ENCODE measurements at regions not wholly inside any gene's neighbourhood (a gene's known extent, or its start where the extent isn't known, plus 50 kb on each side); places are given as distances from the start of the nearest gene placed in this dataset.

GRCh38 chr1:208449951-208450350 is 205.8 kb upstream of the PLXNA2 start:
- Histone ChIP-seq H3K9ac (ENCODE audit: low read length) (no peak overlapping the region), H3K27me3 (ENCODE audit: control insufficient read depth, insufficient read depth, low read length) (no peaks in the 10 kb centered on the region), H3K4me3 (ENCODE audit: low read length) (no peak overlapping the region), H3K36me3 (ENCODE audit: control insufficient read depth, low read depth, low read length) (no peaks in the 10 kb centered on the region), H3K9me3 (ENCODE audit: control insufficient read depth, low read depth, low read length) (no peaks in the 10 kb centered on the region), H3K27ac (ENCODE audit: low read length) (no peak overlapping the region), H3K4me1 (ENCODE audit: control insufficient read depth, low read depth, low read length) (peaks cover 8% of the 10 kb centered on the region)

- Histone ChIP-seq H3K4me3 (ENCODE audit: low read length) (no peak overlapping the region), H3K36me3 (ENCODE audit: control insufficient read depth, low read depth, low read length) (no peaks in the 10 kb centered on the region), H3K9ac (ENCODE audit: low read length) (no peak overlapping the region), H3K27me3 (ENCODE audit: control insufficient read depth, insufficient read depth, low read length) (no peaks in the 10 kb centered on the region), H3K9me3 (ENCODE audit: control insufficient read depth, low read depth, low read length) (no peaks in the 10 kb centered on the region), H3K4me1 (ENCODE audit: control insufficient read depth, low read depth, low read length) (peaks cover 10% of the 10 kb centered on the region), H3K27ac (ENCODE audit: low read length) (no peak overlapping the region)
These were observed 206.8 kb upstream of the PLXNA2 start for GRCh38 chr1:208450958-208451357.

GRCh38 chr1:208455821-208456220 is 211.6 kb upstream of the PLXNA2 start:
- peaks cover 3% of the 10 kb centered on the region for H3K4me1 ChIP-seq (ENCODE audit: control insufficient read depth, low read depth, low read length)
- no peaks in the 10 kb centered on the region for H3K27me3 ChIP-seq (ENCODE audit: control insufficient read depth, insufficient read depth, low read length)
- no peaks in the 10 kb centered on the region for H3K9me3 ChIP-seq (ENCODE audit: control insufficient read depth, low read depth, low read length)
- no peak overlapping the region for H3K9ac ChIP-seq (ENCODE audit: low read length)
- no peak overlapping the region for H3K4me3 ChIP-seq (ENCODE audit: low read length)
- H3K36me3 ChIP-seq (ENCODE audit: control insufficient read depth, low read depth, low read length) = no peaks in the 10 kb centered on the region
- no peak overlapping the region for H3K27ac ChIP-seq (ENCODE audit: low read length)

- H3K4me1 ChIP-seq (ENCODE audit: control insufficient read depth, low read depth, low read length) = peaks cover 3% of the 10 kb centered on the region
- H3K27me3 ChIP-seq (ENCODE audit: control insufficient read depth, insufficient read depth, low read length) = no peaks in the 10 kb centered on the region
- H3K36me3 ChIP-seq (ENCODE audit: control insufficient read depth, low read depth, low read length) = no peaks in the 10 kb centered on the region
- H3K4me3 ChIP-seq (ENCODE audit: low read length) = no peak overlapping the region
- no peaks in the 10 kb centered on the region for H3K9me3 ChIP-seq (ENCODE audit: control insufficient read depth, low read depth, low read length)
- H3K9ac ChIP-seq (ENCODE audit: low read length) = no peak overlapping the region
- H3K27ac ChIP-seq (ENCODE audit: low read length) = no peak overlapping the region
These were observed 212.3 kb upstream of the PLXNA2 start for GRCh38 chr1:208456487-208456886.

- Histone ChIP-seq H3K4me1 (ENCODE audit: control insufficient read depth, low read depth, low read length) (peaks cover 3% of the 10 kb centered on the region), H3K9me3 (ENCODE audit: control insufficient read depth, low read depth, low read length) (no peaks in the 10 kb centered on the region), H3K27me3 (ENCODE audit: control insufficient read depth, insufficient read depth, low read length) (no peaks in the 10 kb centered on the region), H3K36me3 (ENCODE audit: control insufficient read depth, low read depth, low read length) (no peaks in the 10 kb centered on the region), H3K4me3 (ENCODE audit: low read length) (no peak overlapping the region), H3K27ac (ENCODE audit: low read length) (no peak overlapping the region), H3K9ac (ENCODE audit: low read length) (no peak overlapping the region)
These were observed 216.6 kb upstream of the PLXNA2 start for GRCh38 chr1:208460823-208461222.

GRCh38 chr1:208461680-208462079 is 217.5 kb upstream of the PLXNA2 start:
- Histone ChIP-seq H3K36me3 (ENCODE audit: control insufficient read depth, low read depth, low read length) (no peaks in the 10 kb centered on the region), H3K9ac (ENCODE audit: low read length) (no peak overlapping the region), H3K27ac (ENCODE audit: low read length) (no peak overlapping the region), H3K4me3 (ENCODE audit: low read length) (no peak overlapping the region), H3K4me1 (ENCODE audit: control insufficient read depth, low read depth, low read length) (no peaks in the 10 kb centered on the region), H3K9me3 (ENCODE audit: control insufficient read depth, low read depth, low read length) (no peaks in the 10 kb centered on the region), H3K27me3 (ENCODE audit: control insufficient read depth, insufficient read depth, low read length) (no peaks in the 10 kb centered on the region)

- H3K9me3 ChIP-seq (ENCODE audit: control insufficient read depth, low read depth, low read length) = no peaks in the 10 kb centered on the region
- H3K27me3 ChIP-seq (ENCODE audit: control insufficient read depth, insufficient read depth, low read length) = no peaks in the 10 kb centered on the region
- H3K9ac ChIP-seq (ENCODE audit: low read length) = no peak overlapping the region
- H3K36me3 ChIP-seq (ENCODE audit: control insufficient read depth, low read depth, low read length) = no peaks in the 10 kb centered on the region
- H3K4me1 ChIP-seq (ENCODE audit: control insufficient read depth, low read depth, low read length) = no peaks in the 10 kb centered on the region
- no peak overlapping the region for H3K27ac ChIP-seq (ENCODE audit: low read length)
- H3K4me3 ChIP-seq (ENCODE audit: low read length) = no peak overlapping the region
These were observed 218.6 kb upstream of the PLXNA2 start for GRCh38 chr1:208462761-208463160.

GRCh38 chr1:208465266-208465665 is 221.1 kb upstream of the PLXNA2 start:
- H3K27ac ChIP-seq (ENCODE audit: low read length) = no peak overlapping the region
- H3K4me1 ChIP-seq (ENCODE audit: control insufficient read depth, low read depth, low read length) = no peaks in the 10 kb centered on the region
- no peaks in the 10 kb centered on the region for H3K9me3 ChIP-seq (ENCODE audit: control insufficient read depth, low read depth, low read length)
- H3K36me3 ChIP-seq (ENCODE audit: control insufficient read depth, low read depth, low read length) = no peaks in the 10 kb centered on the region
- H3K9ac ChIP-seq (ENCODE audit: low read length) = no peak overlapping the region
- no peaks in the 10 kb centered on the region for H3K27me3 ChIP-seq (ENCODE audit: control insufficient read depth, insufficient read depth, low read length)
- no peak overlapping the region for H3K4me3 ChIP-seq (ENCODE audit: low read length)

GRCh38 chr1:208465786-208466590 is 221.8 kb upstream of the PLXNA2 start:
- H3K4me1 ChIP-seq (ENCODE audit: control insufficient read depth, low read depth, low read length) = no peaks in the 10 kb centered on the region
- H3K4me3 ChIP-seq (ENCODE audit: low read length) = no peak overlapping the region
- no peaks in the 10 kb centered on the region for H3K9me3 ChIP-seq (ENCODE audit: control insufficient read depth, low read depth, low read length)
- no peak overlapping the region for H3K9ac ChIP-seq (ENCODE audit: low read length)
- H3K27me3 ChIP-seq (ENCODE audit: control insufficient read depth, insufficient read depth, low read length) = no peaks in the 10 kb centered on the region
- no peaks in the 10 kb centered on the region for H3K36me3 ChIP-seq (ENCODE audit: control insufficient read depth, low read depth, low read length)
- H3K27ac ChIP-seq (ENCODE audit: low read length) = no peak overlapping the region

- Histone ChIP-seq H3K36me3 (ENCODE audit: control insufficient read depth, low read depth, low read length) (no peaks in the 10 kb centered on the region), H3K9ac (ENCODE audit: low read length) (no peak overlapping the region), H3K27me3 (ENCODE audit: control insufficient read depth, insufficient read depth, low read length) (no peaks in the 10 kb centered on the region), H3K9me3 (ENCODE audit: control insufficient read depth, low read depth, low read length) (no peaks in the 10 kb centered on the region), H3K27ac (ENCODE audit: low read length) (no peak overlapping the region), H3K4me1 (ENCODE audit: control insufficient read depth, low read depth, low read length) (no peaks in the 10 kb centered on the region), H3K4me3 (ENCODE audit: low read length) (no peak overlapping the region)
These were observed 223.1 kb upstream of the PLXNA2 start for GRCh38 chr1:208467151-208467780.

- H3K36me3 ChIP-seq (ENCODE audit: control insufficient read depth, low read depth, low read length) = no peaks in the 10 kb centered on the region
- H3K4me3 ChIP-seq (ENCODE audit: low read length) = no peak overlapping the region
- H3K4me1 ChIP-seq (ENCODE audit: control insufficient read depth, low read depth, low read length) = peaks cover 5% of the 10 kb centered on the region
- no peaks in the 10 kb centered on the region for H3K9me3 ChIP-seq (ENCODE audit: control insufficient read depth, low read depth, low read length)
- H3K27me3 ChIP-seq (ENCODE audit: control insufficient read depth, insufficient read depth, low read length) = no peaks in the 10 kb centered on the region
- no peak overlapping the region for H3K9ac ChIP-seq (ENCODE audit: low read length)
- H3K27ac ChIP-seq (ENCODE audit: low read length) = no peak overlapping the region
These were observed 231.3 kb upstream of the PLXNA2 start for GRCh38 chr1:208475449-208475848.

All from iPS-18a (cell line).